KMS-11 (cell line): ENCODE measurements at regions not wholly inside any gene's neighbourhood (a gene's known extent, or its start where the extent isn't known, plus 50 kb on each side); places are given as distances from the start of the nearest gene placed in this dataset.
"Not testable (repeated sequence)": the region's sequence is repeated elsewhere in the genome, so short reads cannot be mapped to it uniquely, and the experiment has no call there.

Experiments used
- H2AFZ ChIP-seq: fragments of 200-600 bp; sonication (generic); 2 replicates; pipeline ENCODE4 v1.6.1; 2016; ENCODE audit warnings: antibody characterized with exemption, mixed run types, low read depth
- H3K27ac ChIP-seq: fragments of 200-600 bp; sonication (generic); 2 replicates; pipeline ENCODE4 v1.6.1; 2016; ENCODE audit warnings: mild to moderate bottlenecking, mixed run types
- H3K27me3 ChIP-seq: fragments of 200-600 bp; sonication (generic); 2 replicates; pipeline ENCODE4 v1.6.1; 2017; ENCODE audit warnings: mild to moderate bottlenecking, low read depth, mixed run types, moderate library complexity; ENCODE audit not compliant: insufficient read depth
- H3K36me3 ChIP-seq: fragments of 200-600 bp; sonication (generic); 2 replicates; pipeline ENCODE4 v1.6.1; 2017; ENCODE audit warnings: mild to moderate bottlenecking, mixed run types; ENCODE audit not compliant: insufficient read depth
- H3K4me1 ChIP-seq: fragments of 200-600 bp; sonication (generic); 2 replicates; pipeline ENCODE4 v1.6.1; 2016; ENCODE audit warnings: mild to moderate bottlenecking, low read depth, mixed run types; ENCODE audit not compliant: poor library complexity, severe bottlenecking
- H3K4me2 ChIP-seq: fragments of 200-600 bp; sonication (generic); 2 replicates; pipeline ENCODE4 v1.7.0; 2016; ENCODE audit warnings: mild to moderate bottlenecking, mixed run types
- H3K4me3 ChIP-seq: fragments of 200-600 bp; sonication (generic); IDR thresholded peaks from 2 replicates; pipeline ENCODE4 v1.6.1; 2017; ENCODE audit warnings: low read depth, low read length, mixed read lengths; ENCODE audit not compliant: insufficient read depth
- H3K79me2 ChIP-seq: fragments of 200-600 bp; sonication (generic); 2 replicates; pipeline ENCODE4 v1.6.1; 2016; ENCODE audit warnings: low read depth, mixed run types; ENCODE audit not compliant: insufficient read depth
- H3K9ac ChIP-seq: fragments of 200-600 bp; sonication (generic); 2 replicates; pipeline ENCODE4 v1.6.1; 2016; ENCODE audit warnings: mild to moderate bottlenecking, mixed run types
- H4K20me1 ChIP-seq: fragments of 200-600 bp; sonication (generic); 2 replicates; pipeline ENCODE4 v1.6.1; 2016; ENCODE audit warnings: mild to moderate bottlenecking, mixed run types; ENCODE audit not compliant: insufficient read depth
- CTCF ChIP-seq: fragments of 200-600 bp; sonication (generic); conservative IDR thresholded peaks from 2 replicates; pipeline ENCODE4 v1.6.1; 2017; ENCODE audit warnings: low read depth, mild to moderate bottlenecking, antibody characterized with exemption, low read length, moderate library complexity, mixed read lengths

GRCh38 chr5:6248132-6248531, 130.2 kb downstream of the MED10 start:
- Histone ChIP-seq H3K36me3 (no peaks in the 10 kb centered on the region), H3K9ac (no peak overlapping the region), H3K4me2 (no peak overlapping the region), H3K4me3 (no peak overlapping the region), H4K20me1 (no peaks in the 10 kb centered on the region), H3K4me1 (peaks cover 5% of the 10 kb centered on the region), H3K27ac (no peak overlapping the region), H3K27me3 (no peaks in the 10 kb centered on the region), H3K79me2 (no peaks in the 10 kb centered on the region), H2AFZ (no peak overlapping the region)
- no peak for TF ChIP-seq CTCF

GRCh38 chr5:6246820-6247437, 131.4 kb downstream of the MED10 start:
- Histone ChIP-seq H2AFZ (no peak overlapping the region), H3K9ac (no peak overlapping the region), H3K36me3 (no peaks in the 10 kb centered on the region), H3K27ac (no peak overlapping the region), H4K20me1 (no peaks in the 10 kb centered on the region), H3K4me1 (peaks cover 5% of the 10 kb centered on the region), H3K4me3 (no peak overlapping the region), H3K4me2 (no peak overlapping the region), H3K27me3 (no peaks in the 10 kb centered on the region), H3K79me2 (no peaks in the 10 kb centered on the region)
- no peak for TF ChIP-seq CTCF

- no peaks in the 10 kb centered on the region for H3K79me2 ChIP-seq
Measured at GRCh38 chr5:6244339-6244714, 134.0 kb downstream of the MED10 start.

GRCh38 chr5:6243706-6244338, 134.5 kb downstream of the MED10 start:
- H3K4me2 ChIP-seq: no peak overlapping the region
- H3K9ac ChIP-seq: no peak overlapping the region
- H3K79me2 ChIP-seq: no peaks in the 10 kb centered on the region
- no peaks in the 10 kb centered on the region for H3K36me3 ChIP-seq
- no peak for TF ChIP-seq CTCF
- no peak overlapping the region for H2AFZ ChIP-seq
- H4K20me1 ChIP-seq: no peaks in the 10 kb centered on the region
- no peaks in the 10 kb centered on the region for H3K27me3 ChIP-seq
- H3K4me3 ChIP-seq: no peak overlapping the region
- peaks cover 5% of the 10 kb centered on the region for H3K4me1 ChIP-seq
- H3K27ac ChIP-seq: no peak overlapping the region

More at GRCh38 chr5:6244339-6244714, 134.0 kb downstream of the MED10 start:
- no peak for TF ChIP-seq CTCF
- H3K27me3 ChIP-seq: no peaks in the 10 kb centered on the region
- no peaks in the 10 kb centered on the region for H4K20me1 ChIP-seq
- no peak overlapping the region for H3K9ac ChIP-seq
- no peak overlapping the region for H2AFZ ChIP-seq
- H3K4me3 ChIP-seq: no peak overlapping the region
- H3K27ac ChIP-seq: no peak overlapping the region
- H3K4me1 ChIP-seq: peaks cover 5% of the 10 kb centered on the region
- no peaks in the 10 kb centered on the region for H3K36me3 ChIP-seq
- H3K4me2 ChIP-seq: no peak overlapping the region

GRCh38 chr5:6241056-6241455, 137.3 kb downstream of the MED10 start:
- H3K36me3 ChIP-seq, H3K27me3 ChIP-seq, H2AFZ ChIP-seq, H4K20me1 ChIP-seq, H3K4me1 ChIP-seq, H3K9ac ChIP-seq, H3K4me2 ChIP-seq, H3K27ac ChIP-seq, H3K79me2 ChIP-seq, H3K4me3 ChIP-seq: not testable (repeated sequence)
